ENCODE measurements at regions not wholly inside any gene's neighbourhood (a gene's known extent, or its start where the extent isn't known, plus 50 kb on each side); places are given as distances from the start of the nearest gene placed in this dataset.

DNA sequence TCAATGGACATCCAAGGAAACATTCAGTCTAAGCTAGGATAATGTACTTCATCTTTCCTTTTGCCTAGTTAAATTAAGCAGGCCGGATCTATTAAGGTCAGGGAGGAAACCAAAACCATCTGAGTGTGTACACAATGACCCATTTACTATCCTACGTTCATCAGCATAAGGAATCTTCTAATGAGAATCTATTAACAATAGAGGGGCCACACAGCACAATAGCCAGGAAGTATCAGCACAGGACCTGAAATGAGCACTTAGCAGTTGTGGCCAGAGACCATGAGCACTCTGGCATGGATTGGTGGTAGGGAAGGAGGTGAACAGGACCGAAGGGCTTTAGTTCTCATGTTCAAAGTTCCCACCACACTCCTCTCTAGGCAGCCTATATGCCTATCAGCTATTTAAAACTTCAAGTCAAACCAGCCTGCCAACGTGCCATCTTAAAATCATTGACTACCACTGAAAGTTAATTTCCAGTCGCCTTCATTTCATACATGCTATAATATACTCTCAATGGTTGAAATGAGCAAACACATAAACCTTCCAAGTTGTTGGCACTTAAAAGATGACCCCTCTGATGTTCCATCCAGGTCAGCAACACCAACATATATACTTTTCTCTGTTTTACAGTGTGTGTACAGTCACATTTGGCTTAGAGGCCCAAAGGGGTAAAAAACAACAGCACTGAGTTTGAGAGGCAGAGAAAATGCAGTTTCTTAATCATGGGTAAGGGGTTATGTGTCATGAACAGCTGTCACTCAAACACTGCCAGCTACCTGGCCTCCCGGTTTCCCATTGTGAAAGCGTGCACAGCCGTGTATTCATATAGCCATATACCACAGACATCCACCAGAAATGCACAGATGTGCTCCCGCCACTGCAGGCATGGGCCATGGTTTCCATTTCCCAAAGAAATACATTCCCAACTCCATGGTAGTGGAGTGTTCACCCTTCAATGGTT is 184.3 kb downstream of the TBXT start:
- no peak overlapping the region for H3K27ac ChIP-seq (replicated peaks in 1 of 4)
- TF ChIP-seq POLR2A (IDR thresholded peaks at IDR 0.05; ENCODE audit: low read depth) (no peak), EP300 (IDR thresholded peaks at IDR 0.05) (no peak), POLR2AphosphoS5 (IDR thresholded peaks at IDR 0.05) (no peak)
- TF ChIP-seq, protein P1, sequence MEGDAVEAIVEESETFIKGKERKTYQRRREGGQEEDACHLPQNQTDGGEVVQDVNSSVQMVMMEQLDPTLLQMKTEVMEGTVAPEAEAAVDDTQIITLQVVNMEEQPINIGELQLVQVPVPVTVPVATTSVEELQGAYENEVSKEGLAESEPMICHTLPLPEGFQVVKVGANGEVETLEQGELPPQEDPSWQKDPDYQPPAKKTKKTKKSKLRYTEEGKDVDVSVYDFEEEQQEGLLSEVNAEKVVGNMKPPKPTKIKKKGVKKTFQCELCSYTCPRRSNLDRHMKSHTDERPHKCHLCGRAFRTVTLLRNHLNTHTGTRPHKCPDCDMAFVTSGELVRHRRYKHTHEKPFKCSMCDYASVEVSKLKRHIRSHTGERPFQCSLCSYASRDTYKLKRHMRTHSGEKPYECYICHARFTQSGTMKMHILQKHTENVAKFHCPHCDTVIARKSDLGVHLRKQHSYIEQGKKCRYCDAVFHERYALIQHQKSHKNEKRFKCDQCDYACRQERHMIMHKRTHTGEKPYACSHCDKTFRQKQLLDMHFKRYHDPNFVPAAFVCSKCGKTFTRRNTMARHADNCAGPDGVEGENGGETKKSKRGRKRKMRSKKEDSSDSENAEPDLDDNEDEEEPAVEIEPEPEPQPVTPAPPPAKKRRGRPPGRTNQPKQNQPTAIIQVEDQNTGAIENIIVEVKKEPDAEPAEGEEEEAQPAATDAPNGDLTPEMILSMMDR (IDR thresholded peaks at IDR 0.05) = no peak
- no peak overlapping the region for H3K4me3 ChIP-seq
- WGBS = 86% methylated on average over 9 of the region's 9 CpGs
- no peak for DNase-seq (ENCODE audit: extremely low spot score)
- intact Hi-C loops (cut with DNase I) = no loop called here
- no peaks in the 10 kb centered on the region for H3K36me3 ChIP-seq
- peaks cover 3 to 31% (median 24%) of the 10 kb centered on the region in 4 donors for H3K4me1 ChIP-seq
- no peaks in the 10 kb centered on the region for H3K9me3 ChIP-seq
- peaks cover 0 to 23% (median 0%) of the 10 kb centered on the region in 4 donors for H3K27me3 ChIP-seq

DNA sequence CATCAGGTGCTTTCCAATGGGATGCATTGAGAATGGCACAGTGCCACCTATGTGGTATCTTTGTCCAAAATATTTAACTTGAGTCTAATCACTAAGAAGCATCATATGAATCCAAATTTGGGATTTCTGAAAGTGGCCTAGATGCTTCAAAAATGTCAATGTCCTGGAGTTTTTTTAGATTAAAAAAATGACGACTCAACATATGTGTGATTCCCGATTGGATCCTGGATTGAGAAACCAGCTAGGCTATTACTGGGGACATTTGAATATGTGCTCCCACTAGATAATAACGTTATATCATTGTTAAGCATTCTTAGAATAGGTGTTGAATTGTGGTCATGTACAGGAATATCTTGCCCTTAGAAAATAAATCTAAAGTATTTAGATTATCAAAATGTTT is 189.2 kb downstream of the TBXT start:
- H3K4me1 ChIP-seq = peaks cover 0 to 2% (median 0%) of the 10 kb centered on the region in 4 donors
- TF ChIP-seq, protein P1 (IDR thresholded peaks at IDR 0.05) = no peak
- TF ChIP-seq EP300 (IDR thresholded peaks at IDR 0.05) (no peak), POLR2A (IDR thresholded peaks at IDR 0.05; ENCODE audit: low read depth) (no peak), POLR2AphosphoS5 (IDR thresholded peaks at IDR 0.05) (no peak)
- intact Hi-C loops (cut with DNase I) = no loop called here
- H3K4me3 ChIP-seq = no peak overlapping the region
- WGBS = 68% methylated on average over 3 of the region's 3 CpGs
- H3K36me3 ChIP-seq = no peaks in the 10 kb centered on the region
- H3K9me3 ChIP-seq = no peaks in the 10 kb centered on the region
- no peak for DNase-seq (ENCODE audit: extremely low spot score)
- no peak overlapping the region for H3K27ac ChIP-seq (replicated peaks in 1 of 4)
- H3K27me3 ChIP-seq = no peaks in the 10 kb centered on the region

DNA sequence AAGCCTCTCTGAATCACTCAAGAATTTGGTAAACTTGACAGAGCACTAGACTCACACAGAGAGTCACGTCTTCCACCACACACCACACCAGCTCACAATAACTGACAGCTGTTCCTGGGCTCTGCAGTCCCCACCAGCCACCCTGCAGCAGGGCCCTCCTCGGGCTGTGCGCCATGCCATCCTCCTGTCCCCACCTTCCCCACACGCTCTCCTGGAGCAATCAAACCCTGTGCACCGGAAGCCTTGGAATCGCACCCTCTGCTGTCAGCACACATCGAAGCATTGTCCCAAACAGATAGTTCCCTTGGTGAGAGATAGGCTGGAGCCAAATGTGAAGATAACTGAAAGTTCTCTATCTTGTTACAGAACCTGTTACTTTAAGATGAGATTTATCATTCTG is 191.0 kb downstream of the TBXT start:
- H3K4me3 ChIP-seq = no peak overlapping the region
- H3K4me1 ChIP-seq = peaks cover 0 to 2% (median 0%) of the 10 kb centered on the region in 4 donors
- H3K9me3 ChIP-seq = no peaks in the 10 kb centered on the region
- WGBS = 91% methylated on average over 7 of the region's 7 CpGs
- no peak overlapping the region for H3K27ac ChIP-seq (replicated peaks in 1 of 4)
- no peaks in the 10 kb centered on the region for H3K27me3 ChIP-seq
- intact Hi-C loops (cut with DNase I) = no loop called here
- peak; percentile 45 for DNase-seq (ENCODE audit: extremely low spot score)
- H3K36me3 ChIP-seq = no peaks in the 10 kb centered on the region
- TF ChIP-seq, protein P1 (IDR thresholded peaks at IDR 0.05) = no peak
- TF ChIP-seq POLR2AphosphoS5 (IDR thresholded peaks at IDR 0.05) = no peak
- no peak for TF ChIP-seq POLR2A (IDR thresholded peaks at IDR 0.05; ENCODE audit: low read depth)
- TF ChIP-seq EP300 (IDR thresholded peaks at IDR 0.05) = no peak

DNA sequence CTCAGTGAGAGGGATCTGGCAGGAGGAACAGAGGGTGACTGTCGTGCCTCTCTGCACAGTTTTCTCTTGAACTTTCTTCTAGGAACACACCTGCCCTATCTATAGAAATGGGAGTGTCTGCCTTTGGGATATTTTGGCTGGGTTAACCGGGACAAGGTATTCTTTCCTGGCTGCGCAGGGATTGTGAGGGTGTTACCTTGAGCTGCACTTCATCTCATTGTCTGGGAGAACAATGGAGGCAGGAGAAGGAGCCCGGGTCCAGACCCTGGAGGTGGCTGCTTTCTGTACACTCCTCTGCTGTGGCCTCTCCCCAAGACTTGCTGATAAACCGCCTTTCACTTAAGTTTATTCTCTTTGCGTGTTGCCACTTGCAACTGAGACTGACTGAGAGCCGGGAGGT is 192.8 kb downstream of the TBXT start:
- Histone ChIP-seq H3K36me3 (no peaks in the 10 kb centered on the region), H3K9me3 (no peaks in the 10 kb centered on the region), H3K4me1 (peaks cover 0 to 2% (median 0%) of the 10 kb centered on the region in 4 donors), H3K4me3 (no peak overlapping the region), H3K27me3 (no peaks in the 10 kb centered on the region), H3K27ac (replicated peaks in 1 of 4) (no peak overlapping the region)
- intact Hi-C loops (cut with DNase I) = no loop called here
- TF ChIP-seq, protein P1 (IDR thresholded peaks at IDR 0.05) = no peak
- TF ChIP-seq POLR2AphosphoS5 (IDR thresholded peaks at IDR 0.05) (no peak), EP300 (IDR thresholded peaks at IDR 0.05) (no peak), POLR2A (IDR thresholded peaks at IDR 0.05; ENCODE audit: low read depth) (no peak)
- no peak for DNase-seq (ENCODE audit: extremely low spot score)
- WGBS = 90% methylated on average over 7 of the region's 7 CpGs

Data from esophagus muscularis mucosa (tissue), 4 donors.